Neural cell (in vitro differentiated cells): ENCODE measurements at regions not wholly inside any gene's neighbourhood (a gene's known extent, or its start where the extent isn't known, plus 50 kb on each side); places are given as distances from the start of the nearest gene placed in this dataset.
"Not testable (repeated sequence)": the region's sequence is repeated elsewhere in the genome, so short reads cannot be mapped to it uniquely, and the experiment has no call there.

ENCODE experiments used
- H2AFZ ChIP-seq: fragments of 200-600, 300-800 bp; sonication (generic), shearing (Covaris generic); 2 replicates; pipeline ENCODE4 v1.6.0; 2014; ENCODE audit warnings: low read depth, mild to moderate bottlenecking, antibody characterized with exemption, low read length, moderate library complexity
- H3F3A ChIP-seq: fragments of 200-600 bp; shearing (Covaris generic); 2 replicates; pipeline ENCODE4 v1.6.1; 2016; ENCODE audit warnings: mild to moderate bottlenecking, moderate library complexity, mixed read lengths, antibody characterized with exemption, low read length; ENCODE audit not compliant: insufficient read depth, poor library complexity, severe bottlenecking
- H3K27ac ChIP-seq: fragments of 200-600, 300-800 bp; sonication (generic), shearing (Covaris generic); 2 replicates; pipeline ENCODE4 v1.5.1; 2014; ENCODE audit warnings: mild to moderate bottlenecking, low read length, moderate library complexity
- H3K27me3 ChIP-seq: fragments of 300-800, 200-600 bp; sonication (generic), shearing (Covaris generic); 2 replicates; pipeline ENCODE4 v1.6.0; 2014; ENCODE audit warnings: mild to moderate bottlenecking, low read depth, low read length, moderate library complexity; ENCODE audit not compliant: insufficient read depth
- H3K36me3 ChIP-seq: fragments of 300-800, 200-600 bp; sonication (generic), shearing (Covaris generic); 2 replicates; pipeline ENCODE4 v1.5.1; 2014; ENCODE audit warnings: mild to moderate bottlenecking, antibody characterized with exemption, low read length, moderate library complexity; ENCODE audit not compliant: insufficient read depth
- H3K4me2 ChIP-seq: fragments of 300-800, 200-600 bp; sonication (generic), shearing (Covaris generic); 2 replicates; pipeline ENCODE4 v1.6.0; 2014; ENCODE audit warnings: mild to moderate bottlenecking, low read length
- H3K4me3 ChIP-seq: fragments of 300-800, 200-600 bp; sonication (generic), shearing (Covaris generic); 2 replicates; pipeline ENCODE4 v1.5.1; 2014; ENCODE audit warnings: mild to moderate bottlenecking, low read length, moderate library complexity
- H3K79me2 ChIP-seq: fragments of 200-600 bp; shearing (Covaris generic); replicated peaks from 2 replicates; pipeline ENCODE4 v1.6.0; 2014; ENCODE audit warnings: mild to moderate bottlenecking, low read length, moderate library complexity; ENCODE audit not compliant: insufficient read depth
- H3K9ac ChIP-seq: fragments of 300-800, 200-600 bp; sonication (generic), shearing (Covaris generic); 2 replicates; pipeline ENCODE4 v1.6.1; 2016; ENCODE audit warnings: mild to moderate bottlenecking, low read length, mixed read lengths
- H3K9me2 ChIP-seq: fragments of 200-600 bp; shearing (Covaris generic); 2 replicates; pipeline ENCODE4 v1.6.1; 2016; ENCODE audit warnings: mild to moderate bottlenecking, low read length, mixed read lengths; ENCODE audit not compliant: insufficient read depth
- H3K9me3 ChIP-seq: fragments of 200-600, 300-800 bp; sonication (generic), shearing (Covaris generic); 2 replicates; pipeline ENCODE4 v1.6.1; 2016; ENCODE audit warnings: mild to moderate bottlenecking, mixed run types, low read length, moderate library complexity, mixed read lengths
- H4K20me1 ChIP-seq: fragments of 200-600 bp; shearing (Covaris generic); 2 replicates; pipeline ENCODE4 v1.6.1; 2016; ENCODE audit warnings: mild to moderate bottlenecking, mixed run types; ENCODE audit not compliant: insufficient read depth
- EP300 ChIP-seq: fragments of 450-650 bp; conservative IDR thresholded peaks from 2 replicates; pipeline ENCODE4 v1.6.1; 2014; ENCODE audit warnings: antibody characterized with exemption, mild to moderate bottlenecking, moderate library complexity; ENCODE audit not compliant: poor library complexity, severe bottlenecking
- EZH2 ChIP-seq: fragments of 200-600, 300-800 bp; shearing (Covaris generic), sonication (generic); IDR thresholded peaks from 2 replicates; pipeline ENCODE4 v1.6.1; 2014; ENCODE audit warnings: antibody characterized with exemption, low read length, borderline replicate concordance, mild to moderate bottlenecking; ENCODE audit not compliant: insufficient read depth, poor library complexity, severe bottlenecking
- MXI1 ChIP-seq: fragments of 450-650 bp; conservative IDR thresholded peaks from 2 replicates; pipeline ENCODE4 v1.6.1; 2014; ENCODE audit warnings: antibody characterized with exemption, mild to moderate bottlenecking; ENCODE audit not compliant: poor library complexity, severe bottlenecking
- POLR2AphosphoS5 ChIP-seq: IDR thresholded peaks from 2 replicates; pipeline ENCODE4 v1.6.1; 2012
- RAD21 ChIP-seq: fragments of 450-650 bp; conservative IDR thresholded peaks from 2 replicates; pipeline ENCODE4 v1.6.1; 2014; ENCODE audit warnings: antibody characterized with exemption, mild to moderate bottlenecking, moderate library complexity
- SMC3 ChIP-seq: fragments of 450-650 bp; conservative IDR thresholded peaks from 2 replicates; pipeline ENCODE4 v1.6.1; 2014; ENCODE audit warnings: antibody characterized with exemption, mild to moderate bottlenecking, moderate library complexity; ENCODE audit not compliant: poor library complexity
- TAF1 ChIP-seq: IDR thresholded peaks from 2 replicates; pipeline ENCODE4 v1.6.1; 2012; ENCODE audit warnings: low read depth
- TF ChIP-seq, protein P1 (sequence below): IDR thresholded peaks from 2 replicates; pipeline ENCODE4 v1.6.1; 2012; ENCODE audit warnings: borderline replicate concordance
- TF ChIP-seq, protein P2 (sequence below): fragments of 450-650 bp; IDR thresholded peaks from 2 replicates; pipeline ENCODE4 v1.5.1; 2014; ENCODE audit warnings: antibody characterized with exemption, mild to moderate bottlenecking, moderate library complexity; ENCODE audit not compliant: poor library complexity, severe bottlenecking

GRCh38 chr9:103203172-103203571, 208.0 kb downstream of the CYLC2 start:
- no peak overlapping the region for H3K4me3 ChIP-seq
- H3F3A ChIP-seq = no peaks in the 10 kb centered on the region
- H3K9me2 ChIP-seq = no peaks in the 10 kb centered on the region
- H3K9me3 ChIP-seq = no peaks in the 10 kb centered on the region
- H2AFZ ChIP-seq = no peak overlapping the region
- H3K9ac ChIP-seq = no peak overlapping the region
- no peak overlapping the region for H3K4me2 ChIP-seq
- H3K36me3 ChIP-seq = no peaks in the 10 kb centered on the region
- H3K79me2 ChIP-seq = no peaks in the 10 kb centered on the region
- H4K20me1 ChIP-seq = no peaks in the 10 kb centered on the region
- H3K27me3 ChIP-seq = no peaks in the 10 kb centered on the region
- TF ChIP-seq RAD21 = no peak
- no peak for TF ChIP-seq POLR2AphosphoS5
- no peak for TF ChIP-seq MXI1
- TF ChIP-seq TAF1 = no peak
- no peak for TF ChIP-seq EP300
- no peak for TF ChIP-seq EZH2
- no peak for TF ChIP-seq SMC3
- TF ChIP-seq, protein P1, sequence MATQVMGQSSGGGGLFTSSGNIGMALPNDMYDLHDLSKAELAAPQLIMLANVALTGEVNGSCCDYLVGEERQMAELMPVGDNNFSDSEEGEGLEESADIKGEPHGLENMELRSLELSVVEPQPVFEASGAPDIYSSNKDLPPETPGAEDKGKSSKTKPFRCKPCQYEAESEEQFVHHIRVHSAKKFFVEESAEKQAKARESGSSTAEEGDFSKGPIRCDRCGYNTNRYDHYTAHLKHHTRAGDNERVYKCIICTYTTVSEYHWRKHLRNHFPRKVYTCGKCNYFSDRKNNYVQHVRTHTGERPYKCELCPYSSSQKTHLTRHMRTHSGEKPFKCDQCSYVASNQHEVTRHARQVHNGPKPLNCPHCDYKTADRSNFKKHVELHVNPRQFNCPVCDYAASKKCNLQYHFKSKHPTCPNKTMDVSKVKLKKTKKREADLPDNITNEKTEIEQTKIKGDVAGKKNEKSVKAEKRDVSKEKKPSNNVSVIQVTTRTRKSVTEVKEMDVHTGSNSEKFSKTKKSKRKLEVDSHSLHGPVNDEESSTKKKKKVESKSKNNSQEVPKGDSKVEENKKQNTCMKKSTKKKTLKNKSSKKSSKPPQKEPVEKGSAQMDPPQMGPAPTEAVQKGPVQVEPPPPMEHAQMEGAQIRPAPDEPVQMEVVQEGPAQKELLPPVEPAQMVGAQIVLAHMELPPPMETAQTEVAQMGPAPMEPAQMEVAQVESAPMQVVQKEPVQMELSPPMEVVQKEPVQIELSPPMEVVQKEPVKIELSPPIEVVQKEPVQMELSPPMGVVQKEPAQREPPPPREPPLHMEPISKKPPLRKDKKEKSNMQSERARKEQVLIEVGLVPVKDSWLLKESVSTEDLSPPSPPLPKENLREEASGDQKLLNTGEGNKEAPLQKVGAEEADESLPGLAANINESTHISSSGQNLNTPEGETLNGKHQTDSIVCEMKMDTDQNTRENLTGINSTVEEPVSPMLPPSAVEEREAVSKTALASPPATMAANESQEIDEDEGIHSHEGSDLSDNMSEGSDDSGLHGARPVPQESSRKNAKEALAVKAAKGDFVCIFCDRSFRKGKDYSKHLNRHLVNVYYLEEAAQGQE = no peak
- TF ChIP-seq, protein P2, sequence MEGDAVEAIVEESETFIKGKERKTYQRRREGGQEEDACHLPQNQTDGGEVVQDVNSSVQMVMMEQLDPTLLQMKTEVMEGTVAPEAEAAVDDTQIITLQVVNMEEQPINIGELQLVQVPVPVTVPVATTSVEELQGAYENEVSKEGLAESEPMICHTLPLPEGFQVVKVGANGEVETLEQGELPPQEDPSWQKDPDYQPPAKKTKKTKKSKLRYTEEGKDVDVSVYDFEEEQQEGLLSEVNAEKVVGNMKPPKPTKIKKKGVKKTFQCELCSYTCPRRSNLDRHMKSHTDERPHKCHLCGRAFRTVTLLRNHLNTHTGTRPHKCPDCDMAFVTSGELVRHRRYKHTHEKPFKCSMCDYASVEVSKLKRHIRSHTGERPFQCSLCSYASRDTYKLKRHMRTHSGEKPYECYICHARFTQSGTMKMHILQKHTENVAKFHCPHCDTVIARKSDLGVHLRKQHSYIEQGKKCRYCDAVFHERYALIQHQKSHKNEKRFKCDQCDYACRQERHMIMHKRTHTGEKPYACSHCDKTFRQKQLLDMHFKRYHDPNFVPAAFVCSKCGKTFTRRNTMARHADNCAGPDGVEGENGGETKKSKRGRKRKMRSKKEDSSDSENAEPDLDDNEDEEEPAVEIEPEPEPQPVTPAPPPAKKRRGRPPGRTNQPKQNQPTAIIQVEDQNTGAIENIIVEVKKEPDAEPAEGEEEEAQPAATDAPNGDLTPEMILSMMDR = no peak
- H3K27ac ChIP-seq = no peak overlapping the region

DNA sequence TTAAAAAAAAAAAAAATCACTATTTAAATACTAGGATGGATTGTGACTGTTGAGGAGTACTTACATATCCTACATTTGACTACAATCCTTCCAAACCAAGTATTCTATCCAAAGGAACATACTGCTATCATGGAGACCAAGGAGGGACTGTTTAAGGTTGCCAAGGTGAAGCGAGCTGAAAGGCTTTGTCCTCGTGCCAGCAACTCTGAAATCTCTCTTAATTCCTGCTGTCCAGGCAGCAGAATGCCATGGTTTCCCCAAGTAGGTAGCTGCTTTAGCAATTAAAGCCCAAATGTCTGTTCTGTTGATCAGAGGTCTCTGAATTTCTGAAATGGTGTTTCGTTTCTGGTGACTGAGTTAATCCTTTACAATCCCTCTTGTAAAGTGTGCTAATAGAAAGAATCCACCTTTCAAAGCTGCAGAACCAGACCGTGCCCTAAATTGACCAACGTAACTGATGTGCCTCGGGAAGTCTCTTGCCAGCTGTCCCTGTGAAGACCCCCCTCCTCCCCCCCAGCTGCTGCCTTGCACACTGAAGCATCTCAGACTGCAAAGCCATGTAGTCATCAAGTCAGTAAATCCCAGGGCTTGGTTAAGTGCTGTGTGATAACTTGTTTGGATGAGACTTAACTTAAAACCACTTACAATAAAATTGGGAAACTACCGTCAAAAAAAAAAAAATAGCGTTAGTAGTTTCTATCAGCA, 210.9 kb downstream of the CYLC2 start:
- H3K9me3 ChIP-seq, H3K4me3 ChIP-seq, H3K79me2 ChIP-seq, H3K9ac ChIP-seq, H3K4me2 ChIP-seq, H3K36me3 ChIP-seq, H3K9me2 ChIP-seq, H4K20me1 ChIP-seq, H3K27me3 ChIP-seq, H3K27ac ChIP-seq, H2AFZ ChIP-seq, H3F3A ChIP-seq: not testable (repeated sequence)

DNA sequence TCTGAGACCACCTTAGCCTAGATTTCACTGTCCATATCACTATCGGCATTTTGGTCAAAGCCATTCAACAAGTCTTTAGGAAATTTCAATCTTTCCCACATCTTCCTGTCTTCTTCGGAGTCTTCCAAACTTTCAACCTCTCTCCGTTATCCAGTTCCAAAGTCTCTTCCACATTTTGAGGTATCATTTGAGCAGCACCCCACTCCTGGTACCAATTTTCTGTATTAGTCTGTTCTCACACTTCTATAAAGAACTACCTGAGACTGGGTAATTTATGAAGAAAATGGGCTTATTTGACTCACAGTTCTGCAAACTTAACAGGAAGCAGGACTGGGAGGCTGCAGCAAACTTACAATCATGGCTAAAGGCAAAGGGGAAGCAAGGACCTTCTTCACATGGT, 215.5 kb downstream of the CYLC2 start:
- Histone ChIP-seq H3K9me3 (no peaks in the 10 kb centered on the region), H3K9ac (no peak overlapping the region)

More for the DNA sequence above, 215.5 kb downstream of the CYLC2 start:
- Histone ChIP-seq H4K20me1 (no peaks in the 10 kb centered on the region), H3K27ac (no peak overlapping the region), H3K9me2 (no peaks in the 10 kb centered on the region), H3K79me2 (no peaks in the 10 kb centered on the region), H3K4me3 (no peak overlapping the region), H3K36me3 (no peaks in the 10 kb centered on the region), H3K4me2 (no peak overlapping the region), H2AFZ (no peak overlapping the region), H3K27me3 (no peaks in the 10 kb centered on the region), H3F3A (no peaks in the 10 kb centered on the region)
- TF ChIP-seq POLR2AphosphoS5 (no peak), EP300 (no peak), SMC3 (no peak), MXI1 (no peak), TAF1 (no peak), EZH2 (no peak), RAD21 (no peak)
- TF ChIP-seq, protein P1 = no peak
- TF ChIP-seq, protein P2 = no peak
